ENCODE measurements at regions not wholly inside any gene's neighbourhood (a gene's known extent, or its start where the extent isn't known, plus 50 kb on each side); places are given as distances from the start of the nearest gene placed in this dataset.

DNA sequence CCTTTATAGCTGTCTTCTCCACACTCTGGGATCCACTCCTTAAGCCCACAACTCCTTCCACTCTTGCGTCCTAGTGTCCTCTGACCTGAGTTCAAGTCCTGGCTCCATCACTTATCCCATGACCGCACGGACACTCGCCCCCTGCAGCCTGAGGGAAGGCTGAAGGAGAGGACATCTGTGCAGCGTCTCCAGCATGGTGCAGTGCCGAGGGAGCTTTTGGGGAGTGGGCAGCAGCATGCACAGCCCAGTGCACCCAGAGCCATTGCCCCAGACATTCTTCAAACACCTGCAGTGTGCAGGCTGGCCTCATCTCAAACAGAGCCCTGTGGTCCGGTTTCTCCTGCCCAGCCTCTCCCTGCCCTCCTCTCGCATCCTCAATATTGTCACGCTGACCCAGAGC is 317.1 kb upstream of the ZMIZ1 start:
- Histone ChIP-seq H3K4me1 (ENCODE audit: control insufficient read depth, extremely low read depth, insufficient read depth, low read length) (peaks cover 11% of the 10 kb centered on the region), H2AFZ (ENCODE audit: low read length) (no peak overlapping the region), H3K79me2 (ENCODE audit: control insufficient read depth, insufficient read depth, low read length) (no peaks in the 10 kb centered on the region), H3K9ac (ENCODE audit: insufficient read depth, low read length) (no peak overlapping the region), H3K4me2 (ENCODE audit: extremely low read depth, insufficient read depth, low read length) (no peak overlapping the region), H3K27ac (ENCODE audit: insufficient read depth, low read length) (no peak overlapping the region), H3K36me3 (ENCODE audit: control insufficient read depth, insufficient read depth, low read length) (no peaks in the 10 kb centered on the region), H3K9me3 (ENCODE audit: control insufficient read depth, insufficient read depth, low read depth, low read length) (no peaks in the 10 kb centered on the region), H4K20me1 (ENCODE audit: control insufficient read depth, extremely low read depth, insufficient read depth, low read length) (no peaks in the 10 kb centered on the region), H3K27me3 (ENCODE audit: control insufficient read depth, insufficient read depth, low read length) (peaks cover 2% of the 10 kb centered on the region), H3K4me3 (replicated peaks in 1 of 4; ENCODE audit: control extremely low read depth in 1 of 4, insufficient read depth in 1 of 4, low read depth in 3 of 4, low read length in 4 of 4) (no peak overlapping the region)
- TF ChIP-seq EZH2 (IDR thresholded peaks at IDR 0.05; ENCODE audit: low read length, missing control alignments) = no peak
- TF ChIP-seq, protein P1, sequence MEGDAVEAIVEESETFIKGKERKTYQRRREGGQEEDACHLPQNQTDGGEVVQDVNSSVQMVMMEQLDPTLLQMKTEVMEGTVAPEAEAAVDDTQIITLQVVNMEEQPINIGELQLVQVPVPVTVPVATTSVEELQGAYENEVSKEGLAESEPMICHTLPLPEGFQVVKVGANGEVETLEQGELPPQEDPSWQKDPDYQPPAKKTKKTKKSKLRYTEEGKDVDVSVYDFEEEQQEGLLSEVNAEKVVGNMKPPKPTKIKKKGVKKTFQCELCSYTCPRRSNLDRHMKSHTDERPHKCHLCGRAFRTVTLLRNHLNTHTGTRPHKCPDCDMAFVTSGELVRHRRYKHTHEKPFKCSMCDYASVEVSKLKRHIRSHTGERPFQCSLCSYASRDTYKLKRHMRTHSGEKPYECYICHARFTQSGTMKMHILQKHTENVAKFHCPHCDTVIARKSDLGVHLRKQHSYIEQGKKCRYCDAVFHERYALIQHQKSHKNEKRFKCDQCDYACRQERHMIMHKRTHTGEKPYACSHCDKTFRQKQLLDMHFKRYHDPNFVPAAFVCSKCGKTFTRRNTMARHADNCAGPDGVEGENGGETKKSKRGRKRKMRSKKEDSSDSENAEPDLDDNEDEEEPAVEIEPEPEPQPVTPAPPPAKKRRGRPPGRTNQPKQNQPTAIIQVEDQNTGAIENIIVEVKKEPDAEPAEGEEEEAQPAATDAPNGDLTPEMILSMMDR (conservative IDR thresholded peaks at IDR 0.05 in 1 of 2, IDR thresholded peaks at IDR 0.05 in 1 of 2; ENCODE audit: low read depth in 1 of 2, low read length in 2 of 2) = no peak
- DNase-seq (ENCODE audit: low read depth in 2 of 2) = no peak

DNA sequence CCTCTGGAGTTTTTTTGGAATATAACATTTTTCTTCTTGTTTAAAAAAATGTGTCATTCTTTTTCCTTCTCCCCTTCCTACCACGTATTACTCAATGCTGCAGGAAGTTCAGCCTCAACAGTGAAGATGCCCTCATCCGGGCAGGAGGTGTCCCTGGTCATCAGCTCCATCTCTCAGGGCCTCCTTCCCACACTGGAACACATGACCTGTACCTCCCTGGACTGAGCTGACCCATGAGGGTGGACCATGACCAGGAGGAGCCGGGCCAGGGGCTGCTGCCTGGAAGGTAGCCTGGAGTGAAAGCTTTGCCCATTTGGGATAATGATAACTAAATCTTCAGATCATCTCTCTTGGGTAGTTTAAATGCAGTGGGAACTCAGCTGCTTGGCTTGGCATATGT is 316.5 kb upstream of the ZMIZ1 start:
- DNase-seq (ENCODE audit: low read depth in 2 of 2) = no peak
- no peak overlapping the region for H3K27ac ChIP-seq (ENCODE audit: insufficient read depth, low read length)
- no peaks in the 10 kb centered on the region for H3K79me2 ChIP-seq (ENCODE audit: control insufficient read depth, insufficient read depth, low read length)
- peaks cover 13% of the 10 kb centered on the region for H3K4me1 ChIP-seq (ENCODE audit: control insufficient read depth, extremely low read depth, insufficient read depth, low read length)
- TF ChIP-seq, protein P1 (conservative IDR thresholded peaks at IDR 0.05 in 1 of 2, IDR thresholded peaks at IDR 0.05 in 1 of 2; ENCODE audit: low read depth in 1 of 2, low read length in 2 of 2) = no peak
- H3K4me2 ChIP-seq (ENCODE audit: extremely low read depth, insufficient read depth, low read length) = no peak overlapping the region
- H4K20me1 ChIP-seq (ENCODE audit: control insufficient read depth, extremely low read depth, insufficient read depth, low read length) = no peaks in the 10 kb centered on the region
- H3K36me3 ChIP-seq (ENCODE audit: control insufficient read depth, insufficient read depth, low read length) = no peaks in the 10 kb centered on the region
- no peak overlapping the region for H3K9ac ChIP-seq (ENCODE audit: insufficient read depth, low read length)
- no peak overlapping the region for H3K4me3 ChIP-seq (replicated peaks in 1 of 4; ENCODE audit: control extremely low read depth in 1 of 4, insufficient read depth in 1 of 4, low read depth in 3 of 4, low read length in 4 of 4)
- no peak overlapping the region for H2AFZ ChIP-seq (ENCODE audit: low read length)
- H3K27me3 ChIP-seq (ENCODE audit: control insufficient read depth, insufficient read depth, low read length) = peaks cover 2% of the 10 kb centered on the region
- H3K9me3 ChIP-seq (ENCODE audit: control insufficient read depth, insufficient read depth, low read depth, low read length) = no peaks in the 10 kb centered on the region

DNA sequence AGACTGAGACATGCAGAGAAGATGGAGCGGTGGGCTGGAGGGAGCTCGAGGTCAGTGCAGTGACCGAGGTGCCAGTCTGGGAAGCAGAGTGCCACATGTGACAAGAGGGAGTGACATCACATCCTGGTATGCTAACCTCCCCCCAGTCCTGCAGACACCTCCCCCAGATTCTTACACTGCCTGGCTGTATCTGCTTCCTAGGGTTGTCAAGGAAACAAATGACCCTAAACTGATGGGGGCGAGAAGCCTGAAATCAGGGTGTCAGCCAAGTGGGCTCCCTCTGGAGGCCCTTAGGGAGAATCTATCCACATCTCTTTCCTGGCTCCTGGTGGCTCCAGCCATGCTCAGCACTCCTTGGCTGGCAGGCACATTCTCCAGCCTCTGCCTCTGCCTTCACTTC is 316.1 kb upstream of the ZMIZ1 start:
- no peak overlapping the region for H3K4me2 ChIP-seq (ENCODE audit: extremely low read depth, insufficient read depth, low read length)
- H3K27me3 ChIP-seq (ENCODE audit: control insufficient read depth, insufficient read depth, low read length) = no peaks in the 10 kb centered on the region
- H3K9ac ChIP-seq (ENCODE audit: insufficient read depth, low read length) = no peak overlapping the region
- TF ChIP-seq, protein P1 (conservative IDR thresholded peaks at IDR 0.05 in 1 of 2, IDR thresholded peaks at IDR 0.05 in 1 of 2; ENCODE audit: low read depth in 1 of 2, low read length in 2 of 2) = no peak
- no peak for TF ChIP-seq EZH2 (IDR thresholded peaks at IDR 0.05; ENCODE audit: low read length, missing control alignments)
- H3K4me1 ChIP-seq (ENCODE audit: control insufficient read depth, extremely low read depth, insufficient read depth, low read length) = peaks cover 17% of the 10 kb centered on the region
- DNase-seq (ENCODE audit: low read depth in 2 of 2) = no peak
- H2AFZ ChIP-seq (ENCODE audit: low read length) = no peak overlapping the region
- no peak overlapping the region for H3K4me3 ChIP-seq (replicated peaks in 1 of 4; ENCODE audit: control extremely low read depth in 1 of 4, insufficient read depth in 1 of 4, low read depth in 3 of 4, low read length in 4 of 4)
- no peaks in the 10 kb centered on the region for H3K36me3 ChIP-seq (ENCODE audit: control insufficient read depth, insufficient read depth, low read length)
- no peaks in the 10 kb centered on the region for H3K79me2 ChIP-seq (ENCODE audit: control insufficient read depth, insufficient read depth, low read length)
- H3K9me3 ChIP-seq (ENCODE audit: control insufficient read depth, insufficient read depth, low read depth, low read length) = no peaks in the 10 kb centered on the region
- H3K27ac ChIP-seq (ENCODE audit: insufficient read depth, low read length) = no peak overlapping the region
- H4K20me1 ChIP-seq (ENCODE audit: control insufficient read depth, extremely low read depth, insufficient read depth, low read length) = no peaks in the 10 kb centered on the region
